PFSK-1 (cell line): ENCODE measurements at regions not wholly inside any gene's neighbourhood (a gene's known extent, or its start where the extent isn't known, plus 50 kb on each side); places are given as distances from the start of the nearest gene placed in this dataset.

Experiments
- POLR2AphosphoS5 ChIP-seq: IDR thresholded peaks from 2 replicates; pipeline ENCODE4 v1.6.1; 2012; ENCODE audit warnings: low read depth, mild to moderate bottlenecking, control low read depth, low read length, moderate library complexity
- SIN3A ChIP-seq: IDR thresholded peaks from 2 replicates; pipeline ENCODE4 v1.6.1; 2012; ENCODE audit warnings: mild to moderate bottlenecking, low read length, moderate library complexity, borderline replicate concordance; ENCODE audit not compliant: insufficient read depth
- TAF1 ChIP-seq: IDR thresholded peaks from 2 replicates; pipeline ENCODE4 v1.6.1; 2012; ENCODE audit warnings: low read length, control low read depth, borderline replicate concordance; ENCODE audit not compliant: insufficient read depth
- TF ChIP-seq, protein P1 (sequence below), 2 experiments: IDR thresholded peaks; 2 replicates each; pipeline versions ENCODE4 v1.6.1 to v1.8.0; 2011 to 2012; ENCODE audit warnings: low read depth in 2 of 2, low read length in 2 of 2, control low read depth in 1 of 2, inconsistent platforms in 1 of 2, mild to moderate bottlenecking in 1 of 2, moderate library complexity in 1 of 2; ENCODE audit not compliant: insufficient read depth in 1 of 2

DNA sequence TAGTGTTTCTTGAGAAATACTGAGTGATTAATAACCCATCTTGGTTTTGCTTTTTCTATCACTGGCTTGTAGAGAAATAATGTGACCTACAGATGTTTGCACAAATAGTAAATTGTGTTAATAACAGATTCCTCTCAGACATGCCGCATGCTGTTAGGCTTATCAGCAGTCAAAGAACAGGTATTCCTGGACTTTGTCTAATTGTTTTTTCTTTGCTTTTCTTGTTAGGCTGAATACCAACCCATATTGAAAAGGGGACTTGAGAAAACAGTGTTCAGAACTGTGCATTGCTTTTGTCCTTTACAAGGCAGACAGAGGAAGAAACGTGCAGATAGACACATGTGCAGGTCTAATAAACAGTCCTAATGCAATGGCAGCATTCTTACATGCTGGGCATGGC is 51.0 kb upstream of the RARB start:
- TF ChIP-seq TAF1 (no peak), SIN3A (no peak), POLR2AphosphoS5 (no peak)
- TF ChIP-seq, protein P1, sequence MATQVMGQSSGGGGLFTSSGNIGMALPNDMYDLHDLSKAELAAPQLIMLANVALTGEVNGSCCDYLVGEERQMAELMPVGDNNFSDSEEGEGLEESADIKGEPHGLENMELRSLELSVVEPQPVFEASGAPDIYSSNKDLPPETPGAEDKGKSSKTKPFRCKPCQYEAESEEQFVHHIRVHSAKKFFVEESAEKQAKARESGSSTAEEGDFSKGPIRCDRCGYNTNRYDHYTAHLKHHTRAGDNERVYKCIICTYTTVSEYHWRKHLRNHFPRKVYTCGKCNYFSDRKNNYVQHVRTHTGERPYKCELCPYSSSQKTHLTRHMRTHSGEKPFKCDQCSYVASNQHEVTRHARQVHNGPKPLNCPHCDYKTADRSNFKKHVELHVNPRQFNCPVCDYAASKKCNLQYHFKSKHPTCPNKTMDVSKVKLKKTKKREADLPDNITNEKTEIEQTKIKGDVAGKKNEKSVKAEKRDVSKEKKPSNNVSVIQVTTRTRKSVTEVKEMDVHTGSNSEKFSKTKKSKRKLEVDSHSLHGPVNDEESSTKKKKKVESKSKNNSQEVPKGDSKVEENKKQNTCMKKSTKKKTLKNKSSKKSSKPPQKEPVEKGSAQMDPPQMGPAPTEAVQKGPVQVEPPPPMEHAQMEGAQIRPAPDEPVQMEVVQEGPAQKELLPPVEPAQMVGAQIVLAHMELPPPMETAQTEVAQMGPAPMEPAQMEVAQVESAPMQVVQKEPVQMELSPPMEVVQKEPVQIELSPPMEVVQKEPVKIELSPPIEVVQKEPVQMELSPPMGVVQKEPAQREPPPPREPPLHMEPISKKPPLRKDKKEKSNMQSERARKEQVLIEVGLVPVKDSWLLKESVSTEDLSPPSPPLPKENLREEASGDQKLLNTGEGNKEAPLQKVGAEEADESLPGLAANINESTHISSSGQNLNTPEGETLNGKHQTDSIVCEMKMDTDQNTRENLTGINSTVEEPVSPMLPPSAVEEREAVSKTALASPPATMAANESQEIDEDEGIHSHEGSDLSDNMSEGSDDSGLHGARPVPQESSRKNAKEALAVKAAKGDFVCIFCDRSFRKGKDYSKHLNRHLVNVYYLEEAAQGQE (IDR thresholded peaks at IDR 0.05; ENCODE audit: insufficient read depth in 1 of 2, low read depth in 2 of 2, low read length in 2 of 2), result no peak
